ENCODE measurements at regions not wholly inside any gene's neighbourhood (a gene's known extent, or its start where the extent isn't known, plus 50 kb on each side); places are given as distances from the start of the nearest gene placed in this dataset.

- DNase-seq (ENCODE audit: low read depth) = no peak
Observed at GRCh38 chr1:233516732-233517131, 97.2 kb upstream of the KCNK1 start.

- DNase-seq (ENCODE audit: low read depth) = no peak
Observed at GRCh38 chr1:233518344-233518743, 95.6 kb upstream of the KCNK1 start.

- peak; percentile 16 for DNase-seq (ENCODE audit: low read depth)
Observed at GRCh38 chr1:233520261-233521191, 93.4 kb upstream of the KCNK1 start.

- no peak for DNase-seq (ENCODE audit: low read depth)
Observed at GRCh38 chr1:233523047-233523446, 90.9 kb upstream of the KCNK1 start.

- no peak for DNase-seq (ENCODE audit: low read depth)
Observed at GRCh38 chr1:233527818-233528217, 86.1 kb upstream of the KCNK1 start.

GRCh38 chr1:233530665-233531386 lies 83.1 kb upstream of the KCNK1 start:
- DNase-seq (ENCODE audit: low read depth) = no peak

- no peak for DNase-seq (ENCODE audit: low read depth)
Observed at GRCh38 chr1:233540816-233541215, 73.1 kb upstream of the KCNK1 start.

GRCh38 chr1:233543338-233544255 lies 70.3 kb upstream of the KCNK1 start:
- no peak for DNase-seq (ENCODE audit: low read depth)

GRCh38 chr1:233544304-233544703 lies 69.6 kb upstream of the KCNK1 start:
- DNase-seq (ENCODE audit: low read depth) = no peak

- DNase-seq (ENCODE audit: low read depth) = no peak
Observed at GRCh38 chr1:233547726-233548125, 66.2 kb upstream of the KCNK1 start.

- DNase-seq (ENCODE audit: low read depth) = no peak
Observed at GRCh38 chr1:233549404-233549803, 64.5 kb upstream of the KCNK1 start.

GRCh38 chr1:233549917-233550316 lies 64.0 kb upstream of the KCNK1 start:
- DNase-seq (ENCODE audit: low read depth) = no peak

GRCh38 chr1:233554037-233554436 lies 59.9 kb upstream of the KCNK1 start:
- DNase-seq (ENCODE audit: low read depth) = no peak

GRCh38 chr1:233561708-233562426 lies 52.0 kb upstream of the KCNK1 start:
- no peak for DNase-seq (ENCODE audit: low read depth)
